C4-2B (cell line): ENCODE measurements at regions not wholly inside any gene's neighbourhood (a gene's known extent, or its start where the extent isn't known, plus 50 kb on each side); places are given as distances from the start of the nearest gene placed in this dataset.

Source experiments
- ZFX ChIP-seq: fragments of 450-650 bp; IDR thresholded peaks from 2 replicates; pipeline ENCODE4 v1.6.1; 2017
- TF ChIP-seq, protein P1 (sequence below): fragments of 450-650 bp; conservative IDR thresholded peaks from 2 replicates; pipeline ENCODE4 v1.5.1; 2017; ENCODE audit warnings: mild to moderate bottlenecking

DNA sequence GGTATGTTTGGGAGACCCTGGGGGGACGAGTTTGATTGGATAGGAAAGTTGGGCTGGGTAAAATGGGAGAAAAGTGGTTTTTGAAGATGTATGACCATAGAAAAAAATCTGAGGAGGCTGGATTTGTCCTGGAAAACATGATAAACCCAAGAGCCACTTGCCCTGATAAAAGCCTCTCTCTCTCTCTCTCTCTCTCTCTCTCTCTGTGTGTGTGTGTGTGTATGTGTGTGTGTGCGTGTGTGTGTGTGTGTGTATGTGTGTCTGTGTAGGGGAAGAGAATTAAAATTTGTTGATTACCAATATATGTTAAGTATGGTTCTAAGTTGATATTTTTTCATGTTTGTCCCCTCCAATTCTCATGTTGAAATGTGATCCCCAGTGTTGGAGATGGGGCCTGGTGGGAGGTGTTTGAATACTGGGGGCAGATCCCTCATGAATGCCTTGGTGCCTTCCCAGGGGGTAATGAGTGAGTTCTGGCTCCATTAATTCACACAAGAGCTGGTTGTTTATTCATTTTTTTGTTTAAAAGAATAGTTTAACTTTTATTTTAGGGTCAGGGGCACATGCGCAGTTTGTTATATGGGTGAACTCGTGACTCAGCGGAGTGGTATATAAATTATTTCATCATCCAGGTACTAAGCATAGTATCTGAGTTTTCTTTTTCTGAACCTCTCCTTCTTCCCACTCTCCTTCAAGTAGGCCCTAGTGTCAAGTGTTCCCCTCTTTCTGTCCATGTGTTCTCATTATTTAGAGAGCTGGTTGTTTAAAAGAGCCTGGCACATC, 208.8 kb downstream of the TFAP2B start:
- TF ChIP-seq, protein P1, sequence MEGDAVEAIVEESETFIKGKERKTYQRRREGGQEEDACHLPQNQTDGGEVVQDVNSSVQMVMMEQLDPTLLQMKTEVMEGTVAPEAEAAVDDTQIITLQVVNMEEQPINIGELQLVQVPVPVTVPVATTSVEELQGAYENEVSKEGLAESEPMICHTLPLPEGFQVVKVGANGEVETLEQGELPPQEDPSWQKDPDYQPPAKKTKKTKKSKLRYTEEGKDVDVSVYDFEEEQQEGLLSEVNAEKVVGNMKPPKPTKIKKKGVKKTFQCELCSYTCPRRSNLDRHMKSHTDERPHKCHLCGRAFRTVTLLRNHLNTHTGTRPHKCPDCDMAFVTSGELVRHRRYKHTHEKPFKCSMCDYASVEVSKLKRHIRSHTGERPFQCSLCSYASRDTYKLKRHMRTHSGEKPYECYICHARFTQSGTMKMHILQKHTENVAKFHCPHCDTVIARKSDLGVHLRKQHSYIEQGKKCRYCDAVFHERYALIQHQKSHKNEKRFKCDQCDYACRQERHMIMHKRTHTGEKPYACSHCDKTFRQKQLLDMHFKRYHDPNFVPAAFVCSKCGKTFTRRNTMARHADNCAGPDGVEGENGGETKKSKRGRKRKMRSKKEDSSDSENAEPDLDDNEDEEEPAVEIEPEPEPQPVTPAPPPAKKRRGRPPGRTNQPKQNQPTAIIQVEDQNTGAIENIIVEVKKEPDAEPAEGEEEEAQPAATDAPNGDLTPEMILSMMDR, result no peak
- no peak for TF ChIP-seq ZFX
